Activated naive CD8-positive, alpha-beta T cell treated with anti-CD3 and anti-CD28 coated beads, Interleukin-2, amount 50 U/mL, for 24 hours (primary cell): ENCODE measurements at regions not wholly inside any gene's neighbourhood (a gene's known extent, or its start where the extent isn't known, plus 50 kb on each side); places are given as distances from the start of the nearest gene placed in this dataset.

Experiments
- ATAC-seq: fragments of 150-1000 bp; cut with Tn5 transposase; one replicate; pipeline ENCODE4 v1.10.0; 2021
- DNase-seq: peaks from one replicate; pipeline ENCODE4 v3.0.0; 2021
- H3K27ac Mint-ChIP-seq: one replicate; pipeline ENCODE4 v1.8.0; 2021; ENCODE audit warnings: mild to moderate bottlenecking, mixed read lengths
- H3K27me3 Mint-ChIP-seq: one replicate; pipeline ENCODE4 v1.8.0; 2021; ENCODE audit warnings: mixed read lengths
- H3K36me3 Mint-ChIP-seq: one replicate; pipeline ENCODE4 v1.8.0; 2021; ENCODE audit warnings: low read depth, mixed read lengths
- H3K4me1 Mint-ChIP-seq: one replicate; pipeline ENCODE4 v1.8.0; 2021; ENCODE audit warnings: mixed read lengths
- H3K4me3 Mint-ChIP-seq: one replicate; pipeline ENCODE4 v1.8.0; 2021; ENCODE audit warnings: mild to moderate bottlenecking, moderate library complexity, mixed read lengths
- H3K9me3 Mint-ChIP-seq: one replicate; pipeline ENCODE4 v1.8.0; 2021; ENCODE audit warnings: mixed read lengths

DNA sequence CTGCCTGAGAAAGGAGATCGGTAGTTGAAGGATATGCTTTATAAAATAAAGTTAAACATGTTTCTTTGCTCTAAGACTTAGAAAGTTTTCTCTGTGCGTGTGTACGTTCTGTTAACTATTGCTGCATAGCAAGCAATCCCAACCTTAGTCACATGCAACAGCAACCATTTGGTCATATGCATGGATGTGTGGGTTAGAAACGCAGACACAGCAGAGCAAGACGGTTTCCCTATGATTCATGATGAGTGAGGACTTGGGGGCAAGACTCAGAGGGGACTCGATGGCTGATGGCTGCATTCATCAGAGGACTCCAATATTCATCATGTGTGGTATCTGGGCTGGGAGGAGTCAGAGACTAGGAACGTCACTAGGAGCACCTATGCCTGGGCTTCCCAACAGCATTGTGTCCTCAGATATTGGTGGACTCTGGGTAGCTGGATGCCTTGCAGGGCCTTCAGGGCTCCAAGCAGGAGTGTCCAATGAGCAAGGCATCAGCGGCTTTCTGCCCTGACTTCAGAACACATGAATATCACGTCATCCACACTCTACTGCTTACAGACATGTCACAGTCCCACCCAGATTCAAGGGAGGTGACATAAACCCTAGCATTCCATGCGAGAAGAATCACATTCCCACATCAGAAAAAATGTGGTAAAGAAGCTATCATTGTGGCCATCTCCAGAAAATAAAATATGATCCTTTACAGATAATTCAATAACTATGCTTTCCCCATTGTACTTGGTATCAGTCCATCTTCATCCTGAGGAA, 731.2 kb downstream of the TNS3 start:
- H3K27ac Mint-ChIP-seq: no peak overlapping the region
- ATAC-seq (no peak), DNase-seq (no peak)

GRCh38 chr7:46848944-46849343, 733.0 kb downstream of the TNS3 start:
- no peak overlapping the region for H3K4me3 Mint-ChIP-seq
- no peaks in the 10 kb centered on the region for H3K4me1 Mint-ChIP-seq
- H3K36me3 Mint-ChIP-seq: no peaks in the 10 kb centered on the region
- H3K27me3 Mint-ChIP-seq: no peaks in the 10 kb centered on the region
- DNase-seq (no peak), ATAC-seq (no peak)
- H3K9me3 Mint-ChIP-seq: no peaks in the 10 kb centered on the region
- no peak overlapping the region for H3K27ac Mint-ChIP-seq

More for the DNA sequence above, 731.2 kb downstream of the TNS3 start:
- Mint-ChIP-seq H3K36me3 (no peaks in the 10 kb centered on the region), H3K4me1 (no peaks in the 10 kb centered on the region), H3K27me3 (no peaks in the 10 kb centered on the region), H3K4me3 (no peak overlapping the region), H3K9me3 (no peaks in the 10 kb centered on the region)

DNA sequence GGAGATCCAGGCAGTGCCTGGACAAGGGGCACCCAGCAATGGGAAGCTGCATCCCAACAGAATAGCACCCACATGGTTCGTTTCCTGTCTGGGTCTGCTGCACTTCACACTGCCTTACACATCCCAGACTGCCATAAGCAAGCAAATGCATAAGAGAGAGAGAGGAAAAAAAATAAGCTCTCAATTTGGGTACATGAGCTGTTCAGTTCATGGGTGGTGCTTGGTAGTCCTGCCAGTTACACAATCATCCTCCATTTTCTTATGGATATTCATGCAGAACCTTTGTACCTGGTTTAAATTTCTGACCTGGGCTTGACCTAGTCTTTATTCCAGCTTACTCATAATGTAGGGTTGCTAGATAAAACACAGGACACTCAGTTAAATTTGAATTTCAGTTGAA, 733.6 kb downstream of the TNS3 start:
- no peak for ATAC-seq
- no peak for DNase-seq
- Mint-ChIP-seq H3K27ac (no peak overlapping the region), H3K36me3 (no peaks in the 10 kb centered on the region), H3K4me3 (no peak overlapping the region), H3K4me1 (no peaks in the 10 kb centered on the region), H3K27me3 (no peaks in the 10 kb centered on the region), H3K9me3 (no peaks in the 10 kb centered on the region)

- ATAC-seq: no peak
- DNase-seq: no peak
- Mint-ChIP-seq H3K27ac (no peak overlapping the region), H3K4me1 (no peaks in the 10 kb centered on the region), H3K27me3 (no peaks in the 10 kb centered on the region), H3K36me3 (no peaks in the 10 kb centered on the region), H3K4me3 (no peak overlapping the region), H3K9me3 (peaks cover 4% of the 10 kb centered on the region)
These were observed 734.8 kb downstream of the TNS3 start for GRCh38 chr7:46847126-46847525.

DNA sequence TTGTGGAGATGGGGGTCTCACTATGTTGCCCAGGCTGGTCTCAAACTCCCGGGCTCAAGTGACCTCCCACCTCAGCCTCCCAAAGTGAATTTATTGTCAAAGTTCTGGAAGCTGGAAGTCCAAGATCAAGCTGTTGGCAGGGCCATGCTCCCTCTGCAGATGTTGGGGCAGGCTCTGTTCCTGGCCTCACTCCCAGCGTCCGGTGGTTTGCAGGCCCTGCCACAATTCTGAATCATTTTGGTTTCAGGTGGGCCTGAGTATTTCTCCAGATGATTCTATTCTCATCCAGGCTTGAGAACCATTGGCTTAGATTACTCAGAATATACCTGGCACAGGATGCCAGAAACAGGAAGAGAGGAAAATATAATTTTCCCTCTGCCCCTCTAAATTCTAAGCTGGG, 737.4 kb downstream of the TNS3 start:
- Mint-ChIP-seq H3K9me3 (peaks cover 12% of the 10 kb centered on the region), H3K27me3 (no peaks in the 10 kb centered on the region), H3K27ac (no peak overlapping the region), H3K4me3 (no peak overlapping the region), H3K4me1 (no peaks in the 10 kb centered on the region), H3K36me3 (no peaks in the 10 kb centered on the region)
- no peak for ATAC-seq
- no peak for DNase-seq

GRCh38 chr7:46841248-46841647, 740.7 kb downstream of the TNS3 start:
- ATAC-seq (no peak), DNase-seq (no peak)
- Mint-ChIP-seq H3K27ac (no peak overlapping the region), H3K4me1 (no peaks in the 10 kb centered on the region), H3K36me3 (no peaks in the 10 kb centered on the region), H3K4me3 (no peak overlapping the region), H3K27me3 (no peaks in the 10 kb centered on the region), H3K9me3 (peaks cover 13% of the 10 kb centered on the region)

- DNase-seq (no peak), ATAC-seq (no peak)
- peaks cover 20% of the 10 kb centered on the region for H3K9me3 Mint-ChIP-seq
- H3K36me3 Mint-ChIP-seq: no peaks in the 10 kb centered on the region
- no peaks in the 10 kb centered on the region for H3K27me3 Mint-ChIP-seq
- no peak overlapping the region for H3K4me3 Mint-ChIP-seq
- H3K4me1 Mint-ChIP-seq: no peaks in the 10 kb centered on the region
- no peak overlapping the region for H3K27ac Mint-ChIP-seq
These were observed 742.3 kb downstream of the TNS3 start for GRCh38 chr7:46839651-46840050.

GRCh38 chr7:46838463-46838862, 743.4 kb downstream of the TNS3 start:
- ATAC-seq: no peak
- H3K4me1 Mint-ChIP-seq: no peaks in the 10 kb centered on the region
- no peaks in the 10 kb centered on the region for H3K36me3 Mint-ChIP-seq

GRCh38 chr7:46835556-46835955, 746.4 kb downstream of the TNS3 start:
- Mint-ChIP-seq H3K4me1 (no peaks in the 10 kb centered on the region), H3K27me3 (no peaks in the 10 kb centered on the region), H3K36me3 (no peaks in the 10 kb centered on the region), H3K27ac (no peak overlapping the region), H3K9me3 (peaks cover 8% of the 10 kb centered on the region), H3K4me3 (no peak overlapping the region)
- ATAC-seq: no peak
- DNase-seq: no peak

More at GRCh38 chr7:46838463-46838862, 743.4 kb downstream of the TNS3 start:
- no peaks in the 10 kb centered on the region for H3K27me3 Mint-ChIP-seq
- no peak overlapping the region for H3K4me3 Mint-ChIP-seq
- no peak overlapping the region for H3K27ac Mint-ChIP-seq
- peaks cover 20% of the 10 kb centered on the region for H3K9me3 Mint-ChIP-seq
- no peak for DNase-seq

GRCh38 chr7:46834921-46835320, 747.0 kb downstream of the TNS3 start:
- H3K9me3 Mint-ChIP-seq: peaks cover 8% of the 10 kb centered on the region
- H3K4me3 Mint-ChIP-seq: no peak overlapping the region
- DNase-seq (no peak), ATAC-seq (no peak)
- no peaks in the 10 kb centered on the region for H3K4me1 Mint-ChIP-seq
- H3K27me3 Mint-ChIP-seq: no peaks in the 10 kb centered on the region
- H3K27ac Mint-ChIP-seq: no peak overlapping the region
- H3K36me3 Mint-ChIP-seq: no peaks in the 10 kb centered on the region

GRCh38 chr7:46833197-46833596, 748.7 kb downstream of the TNS3 start:
- Mint-ChIP-seq H3K27ac (no peak overlapping the region), H3K27me3 (no peaks in the 10 kb centered on the region), H3K9me3 (peaks cover 13% of the 10 kb centered on the region), H3K4me3 (no peak overlapping the region), H3K4me1 (no peaks in the 10 kb centered on the region), H3K36me3 (no peaks in the 10 kb centered on the region)
- no peak for ATAC-seq
- no peak for DNase-seq

DNA sequence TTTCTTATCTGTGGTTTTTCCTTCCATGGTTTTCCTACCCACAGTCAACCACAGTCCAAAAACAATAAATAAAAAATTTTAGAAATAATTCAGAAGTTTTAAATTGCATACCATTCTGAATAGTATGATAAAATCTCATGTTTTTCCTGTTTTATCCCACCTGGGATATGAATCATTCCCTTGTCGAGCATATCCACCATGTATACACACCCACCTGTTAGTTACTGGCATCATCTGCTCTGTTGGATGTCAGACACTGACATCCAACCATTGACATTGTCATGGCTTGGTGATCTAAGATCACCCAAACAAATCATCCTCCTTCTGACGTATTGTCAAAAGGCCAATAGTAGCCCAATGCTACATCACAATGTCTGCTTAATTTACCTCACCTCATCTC, 749.8 kb downstream of the TNS3 start:
- no peaks in the 10 kb centered on the region for H3K4me1 Mint-ChIP-seq
- H3K9me3 Mint-ChIP-seq: peaks cover 15% of the 10 kb centered on the region
- H3K36me3 Mint-ChIP-seq: no peaks in the 10 kb centered on the region
- DNase-seq (no peak), ATAC-seq (no peak)
- H3K27ac Mint-ChIP-seq: no peak overlapping the region
- no peak overlapping the region for H3K4me3 Mint-ChIP-seq
- H3K27me3 Mint-ChIP-seq: no peaks in the 10 kb centered on the region

GRCh38 chr7:46819819-46820218, 762.1 kb downstream of the TNS3 start:
- DNase-seq (no peak), ATAC-seq (no peak)
- Mint-ChIP-seq H3K27ac (no peak overlapping the region), H3K4me1 (no peaks in the 10 kb centered on the region), H3K36me3 (no peaks in the 10 kb centered on the region), H3K4me3 (no peak overlapping the region), H3K9me3 (peaks cover 7% of the 10 kb centered on the region), H3K27me3 (no peaks in the 10 kb centered on the region)

- Mint-ChIP-seq H3K36me3 (no peaks in the 10 kb centered on the region), H3K4me3 (no peak overlapping the region), H3K27ac (no peak overlapping the region), H3K4me1 (no peaks in the 10 kb centered on the region), H3K9me3 (peaks cover 12% of the 10 kb centered on the region), H3K27me3 (no peaks in the 10 kb centered on the region)
- ATAC-seq (no peak), DNase-seq (no peak)
These were observed 767.2 kb downstream of the TNS3 start for GRCh38 chr7:46814516-46815250.

- DNase-seq: no peak
- H3K27me3 Mint-ChIP-seq: no peaks in the 10 kb centered on the region
- ATAC-seq: no peak
These were observed 769.7 kb downstream of the TNS3 start for GRCh38 chr7:46812101-46812675.

More at GRCh38 chr7:46812101-46812675, 769.7 kb downstream of the TNS3 start:
- no peaks in the 10 kb centered on the region for H3K36me3 Mint-ChIP-seq
- H3K4me1 Mint-ChIP-seq: no peaks in the 10 kb centered on the region
- H3K4me3 Mint-ChIP-seq: no peak overlapping the region
- H3K27ac Mint-ChIP-seq: no peak overlapping the region
- H3K9me3 Mint-ChIP-seq: peaks cover 16% of the 10 kb centered on the region
